Testis (tissue), 2 donors: ENCODE measurements at regions not wholly inside any gene's neighbourhood (a gene's known extent, or its start where the extent isn't known, plus 50 kb on each side); places are given as distances from the start of the nearest gene placed in this dataset.

Source experiments
- DNase-seq: peaks from one replicate; pipeline ENCODE4 v3.0.0-alpha.2; 2019
- H3K27ac ChIP-seq, 2 donors: fragments of 200-600 bp; sonication (generic); one replicate each; pipeline ENCODE4 v1.5.1; 2019
- H3K27me3 ChIP-seq: fragments of 200-600 bp; sonication (generic); one replicate; pipeline ENCODE4 v1.5.1; 2019
- H3K36me3 ChIP-seq: fragments of 200-600 bp; sonication (generic); one replicate; pipeline ENCODE4 v1.5.1; 2017; ENCODE audit warnings: low read depth; ENCODE audit errors: missing control alignments
- H3K4me1 ChIP-seq: fragments of 200-600 bp; sonication (generic); one replicate; pipeline ENCODE4 v1.5.1; 2019
- H3K4me3 ChIP-seq, 2 donors: fragments of 200-600 bp; sonication (generic); one replicate each; pipeline ENCODE4 v1.5.1; 2017 to 2019
- H3K9me3 ChIP-seq: fragments of 200-600 bp; sonication (generic); one replicate; pipeline ENCODE4 v1.5.1; 2017
- CTCF ChIP-seq, 3 experiments: fragments of 450-650 bp in 2 of 3; fragments of 200-600 bp in 1 of 3; sonication (generic) in 1 of 3; IDR thresholded peaks; one replicate each; pipeline ENCODE4 v1.5.1; 2016 to 2019; ENCODE audit warnings: antibody characterized with exemption in 3 of 3, mild to moderate bottlenecking in 2 of 3, moderate library complexity in 1 of 3
- POLR2A ChIP-seq: fragments of 450-650 bp; IDR thresholded peaks from one replicate; pipeline ENCODE4 v1.6.1; 2017; ENCODE audit warnings: antibody characterized with exemption, mild to moderate bottlenecking, moderate library complexity
- WGBS, 2 donors: methylation state at CpG; one replicate each; pipeline ENCODE4 v1.1.5; 2018; 5-methylcytosine and 5-hydroxymethylcytosine counted together
- intact Hi-C: fragments of 100-400 bp; cut with DNase I; formaldehyde crosslinking; loops from one replicate; pipeline ENCODE4 v1.15.1; 2023; ENCODE audit warnings: low total_unique reads

GRCh38 chrX:45824471-45824870, 623.8 kb upstream of the DIPK2B start:
- TF ChIP-seq POLR2A = no peak
- H3K36me3 ChIP-seq = no peaks in the 10 kb centered on the region
- DNase-seq = no peak
- no peaks in the 10 kb centered on the region for H3K9me3 ChIP-seq
- WGBS, 2 donors = 57 to 65% methylated on average over 6 of the region's 6 CpGs
- H3K27ac ChIP-seq = no peak overlapping the region
- H3K27me3 ChIP-seq = no peaks in the 10 kb centered on the region
- intact Hi-C loops = no loop called here
- H3K4me1 ChIP-seq = no peaks in the 10 kb centered on the region
- H3K4me3 ChIP-seq = no peak overlapping the region

- intact Hi-C loops = no loop called here
- Histone ChIP-seq H3K36me3 (no peaks in the 10 kb centered on the region), H3K4me3 (no peak overlapping the region), H3K27me3 (no peaks in the 10 kb centered on the region), H3K9me3 (no peaks in the 10 kb centered on the region), H3K4me1 (no peaks in the 10 kb centered on the region), H3K27ac (no peak overlapping the region)
- DNase-seq = no peak
- WGBS, 2 donors = 86 to 100% methylated on average over 1 of the region's 1 CpG
- TF ChIP-seq POLR2A = no peak
- no peak for TF ChIP-seq CTCF (IDR thresholded peaks at IDR 0.05)
Observed at GRCh38 chrX:45823536-45823935, 622.9 kb upstream of the DIPK2B start.

- Histone ChIP-seq H3K4me3 (no peak overlapping the region), H3K9me3 (no peaks in the 10 kb centered on the region), H3K4me1 (no peaks in the 10 kb centered on the region), H3K27me3 (no peaks in the 10 kb centered on the region), H3K27ac (no peak overlapping the region), H3K36me3 (no peaks in the 10 kb centered on the region)
- intact Hi-C loops = no loop called here
- WGBS, 2 donors = 80 to 92% methylated on average over 3 of the region's 3 CpGs
- no peak for DNase-seq
- TF ChIP-seq POLR2A (no peak), CTCF (IDR thresholded peaks at IDR 0.05) (no peak)
Observed at GRCh38 chrX:45822124-45822523, 621.4 kb upstream of the DIPK2B start.

- no peak for DNase-seq
- no peak for TF ChIP-seq POLR2A
- TF ChIP-seq CTCF (IDR thresholded peaks at IDR 0.05) = no peak
- Histone ChIP-seq H3K27me3 (no peaks in the 10 kb centered on the region), H3K4me1 (no peaks in the 10 kb centered on the region), H3K27ac (no peak overlapping the region), H3K4me3 (no peak overlapping the region), H3K36me3 (no peaks in the 10 kb centered on the region), H3K9me3 (no peaks in the 10 kb centered on the region)
- intact Hi-C loops = no loop called here
- WGBS, 2 donors = 87 to 90% methylated on average over 2 of the region's 2 CpGs
Observed at GRCh38 chrX:45818913-45819312, 618.2 kb upstream of the DIPK2B start.

GRCh38 chrX:45815441-45815840, 614.8 kb upstream of the DIPK2B start:
- Histone ChIP-seq H3K36me3 (no peaks in the 10 kb centered on the region), H3K4me1 (no peaks in the 10 kb centered on the region), H3K27ac (no peak overlapping the region), H3K4me3 (no peak overlapping the region), H3K9me3 (no peaks in the 10 kb centered on the region), H3K27me3 (no peaks in the 10 kb centered on the region)
- intact Hi-C loops = no loop called here
- 69 to 82% methylated on average over 1 of the region's 1 CpG for WGBS, 2 donors
- DNase-seq = no peak
- TF ChIP-seq POLR2A = no peak
- TF ChIP-seq CTCF (IDR thresholded peaks at IDR 0.05) = no peak
